Calu3 (cell line): ENCODE measurements at regions not wholly inside any gene's neighbourhood (a gene's known extent, or its start where the extent isn't known, plus 50 kb on each side); places are given as distances from the start of the nearest gene placed in this dataset.

Source experiments
- BruUV-seq: library from RNA; stranded (reverse); fragments of 400-500 nt; replicated peaks from 2 replicates; lab custom pipeline; 2021; lab: Mats Ljungman, UMichigan
- CTCF ChIA-PET: fragments of 300-600 bp; sonication (Branson Sonifier 250); formaldehyde crosslinking; loops from one replicate; lab custom pipeline; 2022; ENCODE audit warnings: antibody characterized with exemption; lab: Charles Lee
- DNase-seq: peaks from one replicate; pipeline ENCODE4 v3.0.0; 2022
- H3K27ac Mint-ChIP-seq: one replicate; pipeline ENCODE4 v1.8.0; 2022; ENCODE audit warnings: mixed read lengths; ENCODE audit not compliant: unreplicated experiment
- H3K27me3 Mint-ChIP-seq: one replicate; pipeline ENCODE4 v1.8.0; 2022; ENCODE audit warnings: mixed read lengths; ENCODE audit not compliant: unreplicated experiment
- H3K36me3 Mint-ChIP-seq: one replicate; pipeline ENCODE4 v1.8.0; 2022; ENCODE audit warnings: mild to moderate bottlenecking, moderate library complexity, mixed read lengths; ENCODE audit not compliant: insufficient read depth, unreplicated experiment
- H3K4me1 Mint-ChIP-seq: one replicate; pipeline ENCODE4 v1.8.0; 2022; ENCODE audit warnings: mild to moderate bottlenecking, low read depth, mixed read lengths; ENCODE audit not compliant: unreplicated experiment
- H3K4me3 Mint-ChIP-seq: one replicate; pipeline ENCODE4 v1.8.0; 2022; ENCODE audit warnings: mild to moderate bottlenecking, low read depth, moderate library complexity, mixed read lengths; ENCODE audit not compliant: unreplicated experiment
- H3K9me3 Mint-ChIP-seq: one replicate; pipeline ENCODE4 v1.8.0; 2022; ENCODE audit warnings: low read depth, mixed read lengths; ENCODE audit not compliant: unreplicated experiment
- intact Hi-C: fragments of 100-400 bp; cut with micrococcal nuclease; formaldehyde crosslinking; loops from one replicate; pipeline ENCODE4 v1.10.0; 2022; ENCODE audit not compliant: unreplicated experiment
- TF ChIP-seq, protein P1 (sequence below): fragments of 200-600 bp; IDR thresholded peaks from one replicate; pipeline ENCODE4 v1.8.0; 2022; ENCODE audit warnings: antibody characterized with exemption; ENCODE audit not compliant: unreplicated experiment

DNA sequence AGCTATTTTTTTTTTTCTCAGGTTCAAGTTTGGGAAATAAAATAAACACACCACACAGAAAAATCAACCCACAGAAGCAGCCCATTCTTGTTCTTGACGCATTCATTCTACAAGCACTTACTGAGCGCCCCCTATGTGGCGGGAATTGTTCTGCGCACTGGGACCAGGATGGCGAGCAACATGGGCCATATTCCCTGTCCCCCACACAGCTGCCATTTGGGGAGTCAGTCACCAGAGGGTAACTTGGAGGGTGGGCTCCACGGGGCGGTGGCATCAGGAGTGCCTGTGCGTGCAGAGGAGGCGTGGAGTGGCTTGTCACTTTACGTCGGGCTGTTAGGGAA is 185.0 kb upstream of the PDE10A start:
- Mint-ChIP-seq H3K36me3 (peaks cover 6% of the 10 kb centered on the region), H3K9me3 (no peaks in the 10 kb centered on the region), H3K27ac (no peak overlapping the region), H3K27me3 (peaks cover 12% of the 10 kb centered on the region), H3K4me3 (no peak overlapping the region), H3K4me1 (peaks cover 18% of the 10 kb centered on the region)
- CTCF ChIA-PET, result interaction anchor here (2.5 kb wide), 1 partner anchor 408 kb away, joined by 14 read pairs; no protein-coding TSS in a partner anchor
- intact Hi-C loops, result loop anchor here (5.0 to 10.0 kb wide), 2 partner anchors 183 to 296 kb away; partner anchors contain the start of gene PDE10A
- no peak for DNase-seq
- TF ChIP-seq, protein P1, sequence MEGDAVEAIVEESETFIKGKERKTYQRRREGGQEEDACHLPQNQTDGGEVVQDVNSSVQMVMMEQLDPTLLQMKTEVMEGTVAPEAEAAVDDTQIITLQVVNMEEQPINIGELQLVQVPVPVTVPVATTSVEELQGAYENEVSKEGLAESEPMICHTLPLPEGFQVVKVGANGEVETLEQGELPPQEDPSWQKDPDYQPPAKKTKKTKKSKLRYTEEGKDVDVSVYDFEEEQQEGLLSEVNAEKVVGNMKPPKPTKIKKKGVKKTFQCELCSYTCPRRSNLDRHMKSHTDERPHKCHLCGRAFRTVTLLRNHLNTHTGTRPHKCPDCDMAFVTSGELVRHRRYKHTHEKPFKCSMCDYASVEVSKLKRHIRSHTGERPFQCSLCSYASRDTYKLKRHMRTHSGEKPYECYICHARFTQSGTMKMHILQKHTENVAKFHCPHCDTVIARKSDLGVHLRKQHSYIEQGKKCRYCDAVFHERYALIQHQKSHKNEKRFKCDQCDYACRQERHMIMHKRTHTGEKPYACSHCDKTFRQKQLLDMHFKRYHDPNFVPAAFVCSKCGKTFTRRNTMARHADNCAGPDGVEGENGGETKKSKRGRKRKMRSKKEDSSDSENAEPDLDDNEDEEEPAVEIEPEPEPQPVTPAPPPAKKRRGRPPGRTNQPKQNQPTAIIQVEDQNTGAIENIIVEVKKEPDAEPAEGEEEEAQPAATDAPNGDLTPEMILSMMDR, result no peak
- BruUV-seq, result no TSS peak

DNA sequence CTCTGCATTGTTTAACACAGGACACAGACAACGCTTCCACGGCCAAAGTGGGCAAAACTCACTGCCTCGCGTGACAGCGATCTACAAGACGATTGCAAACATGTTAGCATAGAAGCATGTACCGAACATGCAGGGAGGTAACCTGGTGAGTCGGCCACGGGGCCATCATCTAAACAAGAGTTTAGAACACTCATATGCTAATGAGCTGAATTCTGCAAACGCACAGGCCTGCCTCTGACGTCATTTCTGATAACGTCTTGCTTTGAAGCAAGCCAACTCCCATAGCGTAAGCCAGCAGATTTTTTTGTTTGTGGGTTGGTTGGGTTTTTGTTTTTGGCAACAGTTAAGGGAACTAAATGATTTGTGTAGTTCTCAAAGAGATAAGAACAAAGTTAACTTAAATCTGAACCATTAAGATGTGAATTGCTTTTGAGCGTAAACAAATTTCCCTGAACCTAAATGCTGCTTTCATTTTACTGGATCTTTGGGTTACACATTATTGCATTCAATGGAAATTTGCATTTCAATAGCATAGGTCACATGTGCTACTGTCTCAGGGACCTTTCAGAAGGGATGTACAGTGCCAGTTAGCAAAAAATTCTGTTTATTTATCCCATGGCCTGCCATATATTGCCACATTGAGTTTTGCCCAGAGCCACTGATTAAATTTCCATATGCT is 184.5 kb upstream of the PDE10A start:
- CTCF ChIA-PET, result interaction anchor here (1.2 to 2.5 kb wide), 2 partner anchors 101 to 408 kb away, joined by 5 to 14 read pairs; no protein-coding TSS in a partner anchor
- no peak overlapping the region for H3K27ac Mint-ChIP-seq
- peaks cover 18% of the 10 kb centered on the region for H3K4me1 Mint-ChIP-seq
- BruUV-seq, result no TSS peak
- TF ChIP-seq, protein P1, result no peak
- H3K27me3 Mint-ChIP-seq, result peaks cover 7% of the 10 kb centered on the region
- peak overlapping the region; percentile 72 for H3K4me3 Mint-ChIP-seq
- peaks cover 6% of the 10 kb centered on the region for H3K36me3 Mint-ChIP-seq
- intact Hi-C loops, result loop anchor here (5.0 to 10.0 kb wide), 2 partner anchors 183 to 295 kb away; partner anchors contain the start of gene PDE10A
- H3K9me3 Mint-ChIP-seq, result no peaks in the 10 kb centered on the region
- DNase-seq, result no peak

DNA sequence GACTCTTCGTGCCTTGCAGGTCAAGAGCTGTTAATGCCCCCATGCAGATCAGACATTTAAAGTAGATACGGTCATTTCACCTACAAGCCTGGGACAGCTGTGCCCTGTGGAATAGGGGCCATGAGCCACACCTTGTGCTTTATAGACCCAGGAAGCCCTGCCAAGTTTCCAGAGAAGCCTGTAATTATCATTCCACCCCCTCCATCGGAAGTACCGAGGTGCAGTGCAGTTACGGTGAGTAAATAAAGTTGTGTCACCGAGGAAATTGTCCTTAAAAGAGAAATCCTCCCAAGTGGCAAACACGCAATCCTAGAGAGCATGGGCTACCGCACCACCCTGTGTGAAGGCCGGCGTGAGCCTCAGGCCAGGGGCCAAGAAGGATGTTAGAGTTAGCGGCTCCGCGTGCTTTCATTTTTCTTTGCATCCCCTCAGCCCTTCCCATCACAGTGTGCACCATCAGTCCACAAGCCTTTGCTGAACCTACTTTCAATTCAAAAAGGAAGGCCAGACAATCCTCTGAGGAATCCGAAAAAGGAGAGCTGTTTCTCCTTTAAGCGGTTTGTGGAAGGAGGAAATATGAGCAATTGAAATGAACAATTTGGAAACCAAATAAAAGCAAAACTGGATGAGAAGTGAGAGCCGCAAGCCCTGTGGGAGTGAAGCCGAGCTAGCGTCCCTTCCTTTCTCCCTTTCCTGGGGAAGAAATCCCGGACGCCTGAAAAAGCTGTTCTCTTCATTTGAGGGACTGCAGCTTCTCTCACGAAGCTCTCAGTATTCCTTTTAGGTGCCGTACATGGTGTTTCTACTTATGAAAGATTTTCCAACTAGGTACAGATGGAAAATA is 183.3 kb upstream of the PDE10A start:
- TF ChIP-seq, protein P1, result no peak
- Mint-ChIP-seq H3K36me3 (peaks cover 6% of the 10 kb centered on the region), H3K27ac (peak overlapping the region; percentile 47), H3K4me1 (peaks cover 18% of the 10 kb centered on the region), H3K4me3 (peak overlapping the region; percentile 72), H3K9me3 (no peaks in the 10 kb centered on the region), H3K27me3 (no peaks in the 10 kb centered on the region)
- no TSS peak for BruUV-seq
- DNase-seq, result no peak
- CTCF ChIA-PET, result interaction anchor here (0.8 to 2.5 kb wide), 4 partner anchors 100 to 406 kb away, joined by 3 to 14 read pairs (median 4); no protein-coding TSS in a partner anchor
- intact Hi-C loops, result loop anchor here (5.0 to 10.0 kb wide), 2 partner anchors 182 to 294 kb away; partner anchors contain the start of gene PDE10A

DNA sequence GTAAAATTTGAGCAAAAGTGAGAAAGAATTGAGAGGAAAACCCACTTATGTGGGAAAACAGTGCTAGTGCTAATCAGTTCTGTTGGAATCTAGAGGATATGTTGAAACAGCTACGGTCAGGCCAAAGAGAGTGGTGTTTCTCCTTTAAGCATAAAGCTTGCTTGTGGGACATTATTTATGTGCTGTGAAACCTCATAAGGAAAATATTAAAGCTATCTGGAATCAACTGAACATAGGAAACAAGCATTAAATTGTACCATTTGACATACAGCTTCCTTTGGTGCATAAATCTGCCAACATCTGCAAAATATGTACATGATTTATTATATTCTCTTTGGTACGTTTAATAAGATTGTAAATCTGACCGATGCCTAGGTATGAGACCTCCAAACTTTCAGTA is 182.5 kb upstream of the PDE10A start:
- CTCF ChIA-PET, result interaction anchor here (0.8 to 2.5 kb wide), 2 partner anchors 100 to 406 kb away, joined by 3 to 14 read pairs; no protein-coding TSS in a partner anchor
- Mint-ChIP-seq H3K27ac (no peak overlapping the region), H3K4me1 (peaks cover 18% of the 10 kb centered on the region), H3K4me3 (no peak overlapping the region), H3K27me3 (peaks cover 1% of the 10 kb centered on the region), H3K36me3 (peaks cover 6% of the 10 kb centered on the region), H3K9me3 (no peaks in the 10 kb centered on the region)
- BruUV-seq, result no TSS peak
- TF ChIP-seq, protein P1, result no peak
- intact Hi-C loops, result loop anchor here (5.0 to 10.0 kb wide), 2 partner anchors 181 to 293 kb away; partner anchors contain the start of gene PDE10A
- DNase-seq, result no peak
